ENCODE measurements at regions not wholly inside any gene's neighbourhood (a gene's known extent, or its start where the extent isn't known, plus 50 kb on each side); places are given as distances from the start of the nearest gene placed in this dataset.
A peak's percentile ranks its signal among the peaks of the same experiment; 100 is the strongest.

- DNase-seq (ENCODE audit: extremely low read depth, low read depth) = no peak
- H3K4me3 ChIP-seq (replicated peaks; ENCODE audit: low read depth, low read length) = no peak overlapping the region
- TF ChIP-seq CTCF (IDR thresholded peaks at IDR 0.05; ENCODE audit: low read depth, low read length, missing control alignments) = no peak
Measured at GRCh38 chr17:68780596-68780995, 174.6 kb downstream of the ABCA8 start.

GRCh38 chr17:68778726-68779125, 176.5 kb downstream of the ABCA8 start:
- DNase-seq (ENCODE audit: extremely low read depth, low read depth) = no peak
- H3K4me3 ChIP-seq (replicated peaks; ENCODE audit: low read depth, low read length) = no peak overlapping the region
- TF ChIP-seq CTCF (IDR thresholded peaks at IDR 0.05; ENCODE audit: low read depth, low read length, missing control alignments) = no peak

GRCh38 chr17:68777856-68778694, 176.9 kb upstream of the FAM20A start:
- H3K4me3 ChIP-seq (replicated peaks; ENCODE audit: low read depth, low read length) = no peak overlapping the region
- no peak for TF ChIP-seq CTCF (IDR thresholded peaks at IDR 0.05; ENCODE audit: low read depth, low read length, missing control alignments)
- DNase-seq (ENCODE audit: extremely low read depth, low read depth) = no peak

- DNase-seq (ENCODE audit: extremely low read depth, low read depth) = peak; percentile 73
- H3K4me3 ChIP-seq (replicated peaks; ENCODE audit: low read depth, low read length) = no peak overlapping the region
- peak; percentile 67 for TF ChIP-seq CTCF (IDR thresholded peaks at IDR 0.05; ENCODE audit: low read depth, low read length, missing control alignments)
Measured at GRCh38 chr17:68777243-68777855, 176.2 kb upstream of the FAM20A start.

GRCh38 chr17:68776451-68776850, 175.3 kb upstream of the FAM20A start:
- no peak overlapping the region for H3K4me3 ChIP-seq (replicated peaks; ENCODE audit: low read depth, low read length)
- no peak for TF ChIP-seq CTCF (IDR thresholded peaks at IDR 0.05; ENCODE audit: low read depth, low read length, missing control alignments)
- no peak for DNase-seq (ENCODE audit: extremely low read depth, low read depth)

- no peak for TF ChIP-seq CTCF (IDR thresholded peaks at IDR 0.05; ENCODE audit: low read depth, low read length, missing control alignments)
- no peak for DNase-seq (ENCODE audit: extremely low read depth, low read depth)
- H3K4me3 ChIP-seq (replicated peaks; ENCODE audit: low read depth, low read length) = no peak overlapping the region
Measured at GRCh38 chr17:68775969-68776368, 174.8 kb upstream of the FAM20A start.

Measured in HFF-Myc (cell line).